Brain microvascular endothelial cell (primary cell): ENCODE measurements at regions not wholly inside any gene's neighbourhood (a gene's known extent, or its start where the extent isn't known, plus 50 kb on each side); places are given as distances from the start of the nearest gene placed in this dataset.

Experiments used
- DNase-seq: peaks from one replicate; pipeline ENCODE4 v3.0.0-alpha.2; 2020
- H3K27ac ChIP-seq: fragments of 250-450 bp; sonication (Bioruptor Pico); 2 replicates; pipeline ENCODE4 v1.5.1; 2020; ENCODE audit warnings: mild to moderate bottlenecking, moderate library complexity
- H3K27me3 ChIP-seq: fragments of 250-450 bp; sonication (Bioruptor Pico); replicated peaks from 2 replicates; pipeline ENCODE4 v1.5.1; 2020; ENCODE audit warnings: mild to moderate bottlenecking
- H3K36me3 ChIP-seq: fragments of 250-450 bp; sonication (Bioruptor Pico); replicated peaks from 2 replicates; pipeline ENCODE4 v1.5.1; 2020; ENCODE audit warnings: mild to moderate bottlenecking
- H3K4me3 ChIP-seq: 2 replicates; pipeline ENCODE4 v1.5.1; 2011; ENCODE audit warnings: low read depth, mild to moderate bottlenecking, control low read depth, low read length, moderate library complexity
- in situ Hi-C: cut with HindIII; loops from 2 replicates; pipeline ENCODE4 v1.10.0; 2017; ENCODE audit warnings: low sequenced_read_pairs, low pct_ligation_motif_present
- TF ChIP-seq, protein P1 (sequence below): IDR thresholded peaks from 2 replicates; pipeline ENCODE4 v1.5.1; 2011; ENCODE audit warnings: low read depth, mild to moderate bottlenecking, moderate library complexity, low read length, control low read depth, inconsistent platforms; ENCODE audit errors: missing control alignments

- no peak for DNase-seq
- H3K27me3 ChIP-seq, result no peaks in the 10 kb centered on the region
- H3K4me3 ChIP-seq, result no peak overlapping the region
- no peaks in the 10 kb centered on the region for H3K36me3 ChIP-seq
- H3K27ac ChIP-seq, result no peak overlapping the region
- in situ Hi-C loops, result no loop called here
- TF ChIP-seq, protein P1, sequence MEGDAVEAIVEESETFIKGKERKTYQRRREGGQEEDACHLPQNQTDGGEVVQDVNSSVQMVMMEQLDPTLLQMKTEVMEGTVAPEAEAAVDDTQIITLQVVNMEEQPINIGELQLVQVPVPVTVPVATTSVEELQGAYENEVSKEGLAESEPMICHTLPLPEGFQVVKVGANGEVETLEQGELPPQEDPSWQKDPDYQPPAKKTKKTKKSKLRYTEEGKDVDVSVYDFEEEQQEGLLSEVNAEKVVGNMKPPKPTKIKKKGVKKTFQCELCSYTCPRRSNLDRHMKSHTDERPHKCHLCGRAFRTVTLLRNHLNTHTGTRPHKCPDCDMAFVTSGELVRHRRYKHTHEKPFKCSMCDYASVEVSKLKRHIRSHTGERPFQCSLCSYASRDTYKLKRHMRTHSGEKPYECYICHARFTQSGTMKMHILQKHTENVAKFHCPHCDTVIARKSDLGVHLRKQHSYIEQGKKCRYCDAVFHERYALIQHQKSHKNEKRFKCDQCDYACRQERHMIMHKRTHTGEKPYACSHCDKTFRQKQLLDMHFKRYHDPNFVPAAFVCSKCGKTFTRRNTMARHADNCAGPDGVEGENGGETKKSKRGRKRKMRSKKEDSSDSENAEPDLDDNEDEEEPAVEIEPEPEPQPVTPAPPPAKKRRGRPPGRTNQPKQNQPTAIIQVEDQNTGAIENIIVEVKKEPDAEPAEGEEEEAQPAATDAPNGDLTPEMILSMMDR, result no peak
Observed at GRCh38 chr5:128667751-128668150, 129.7 kb upstream of the FBN2 start.

DNA sequence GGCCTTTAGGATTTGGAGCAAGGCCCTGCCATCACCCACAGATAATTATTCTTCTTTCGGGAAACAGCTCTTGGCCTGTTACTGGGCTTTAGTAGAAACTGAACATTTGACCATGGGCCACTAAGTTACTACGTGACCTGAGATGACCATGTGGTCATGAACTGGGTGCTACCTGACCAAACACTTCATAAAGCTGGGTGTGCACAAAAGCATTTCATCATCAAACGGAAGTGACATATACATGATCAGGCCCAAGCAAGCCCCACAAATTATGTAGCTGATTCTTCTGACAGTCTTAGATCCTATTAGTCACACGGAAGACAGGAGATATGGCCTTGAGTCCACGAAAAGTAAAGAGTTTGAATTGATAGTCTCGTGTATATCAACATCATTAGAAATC, 130.9 kb upstream of the FBN2 start:
- H3K36me3 ChIP-seq, result no peaks in the 10 kb centered on the region
- no peaks in the 10 kb centered on the region for H3K27me3 ChIP-seq
- TF ChIP-seq, protein P1, result no peak
- H3K27ac ChIP-seq, result no peak overlapping the region
- in situ Hi-C loops, result no loop called here
- DNase-seq, result no peak
- no peak overlapping the region for H3K4me3 ChIP-seq

DNA sequence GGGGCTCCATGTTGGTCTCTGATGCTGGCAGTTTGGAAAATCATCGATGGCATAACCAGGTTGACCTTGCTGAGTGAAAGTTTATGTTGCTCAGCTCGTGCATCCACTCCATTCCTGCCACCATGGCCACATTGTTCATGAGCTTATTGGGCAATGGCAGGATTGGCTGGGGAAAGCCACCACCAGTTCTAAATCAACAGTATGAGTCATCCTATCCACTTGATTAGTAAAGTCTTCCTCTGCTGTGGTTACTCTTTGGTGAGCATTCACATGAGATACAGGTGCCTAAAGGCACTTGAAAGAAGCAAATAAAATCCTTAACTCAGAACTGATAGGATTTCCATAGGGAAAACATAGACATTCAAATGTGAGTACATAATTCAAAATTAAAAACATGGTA, 131.8 kb upstream of the FBN2 start:
- H3K4me3 ChIP-seq, result no peak overlapping the region
- in situ Hi-C loops, result no loop called here
- no peaks in the 10 kb centered on the region for H3K27me3 ChIP-seq
- TF ChIP-seq, protein P1, result no peak
- peak; percentile 36 for DNase-seq
- no peak overlapping the region for H3K27ac ChIP-seq
- H3K36me3 ChIP-seq, result no peaks in the 10 kb centered on the region

- no peak overlapping the region for H3K27ac ChIP-seq
- H3K4me3 ChIP-seq, result no peak overlapping the region
- H3K36me3 ChIP-seq, result no peaks in the 10 kb centered on the region
- TF ChIP-seq, protein P1, result no peak
- in situ Hi-C loops, result no loop called here
- H3K27me3 ChIP-seq, result no peaks in the 10 kb centered on the region
- no peak for DNase-seq
Observed at GRCh38 chr5:128671943-128672342, 133.9 kb upstream of the FBN2 start.

- H3K27me3 ChIP-seq, result no peaks in the 10 kb centered on the region
- no peak for DNase-seq
- TF ChIP-seq, protein P1, result no peak
- no peaks in the 10 kb centered on the region for H3K36me3 ChIP-seq
- in situ Hi-C loops, result no loop called here
- no peak overlapping the region for H3K4me3 ChIP-seq
- no peak overlapping the region for H3K27ac ChIP-seq
Observed at GRCh38 chr5:128673000-128673399, 135.0 kb upstream of the FBN2 start.

GRCh38 chr5:128673411-128673957, 135.4 kb upstream of the FBN2 start:
- Histone ChIP-seq H3K27ac (no peak overlapping the region), H3K27me3 (no peaks in the 10 kb centered on the region), H3K4me3 (no peak overlapping the region), H3K36me3 (no peaks in the 10 kb centered on the region)
- no peak for DNase-seq
- in situ Hi-C loops, result no loop called here
- TF ChIP-seq, protein P1, result no peak
